Prostate gland (tissue), 2 donors: ENCODE measurements at regions not wholly inside any gene's neighbourhood (a gene's known extent, or its start where the extent isn't known, plus 50 kb on each side); places are given as distances from the start of the nearest gene placed in this dataset.

Source experiments
- POLR2AphosphoS5 ChIP-seq: sonication (generic); formaldehyde crosslinking; IDR thresholded peaks from one replicate; pipeline ENCODE4 v1.6.1; 2017; ENCODE audit warnings: antibody characterized with exemption
- TF ChIP-seq, protein P1 (sequence below), 4 experiments: fragments of 200-600 bp in 2 of 4; fragments of 450-650 bp in 2 of 4; sonication (generic) in 2 of 4; IDR thresholded peaks; 1 replicate in 3 of 4; 2 replicates in 1 of 4; pipeline ENCODE4 v1.5.1; 2016 to 2019; ENCODE audit warnings: antibody characterized with exemption in 4 of 4, mild to moderate bottlenecking in 2 of 4, moderate library complexity in 2 of 4

DNA sequence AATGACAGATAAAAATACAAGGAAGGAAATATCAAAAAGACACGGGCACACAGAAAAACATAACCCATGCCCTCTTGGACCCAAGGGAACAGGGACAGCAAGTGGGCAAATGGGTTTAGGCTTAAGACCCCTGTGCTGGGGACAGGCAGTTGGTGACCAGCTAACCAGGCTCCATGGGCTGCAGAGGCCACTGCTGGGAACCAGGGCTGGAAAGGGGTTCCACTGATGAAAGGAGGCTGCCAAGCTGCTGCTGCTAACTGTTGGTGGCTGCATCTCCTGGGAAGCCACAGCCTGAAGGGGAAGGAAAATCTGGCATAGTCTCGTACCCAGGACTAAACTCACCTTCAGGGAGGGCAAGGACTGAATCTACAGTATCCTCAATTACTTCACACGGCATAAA is 579.2 kb upstream of the MGMT start:
- TF ChIP-seq POLR2AphosphoS5, result no peak
- TF ChIP-seq, protein P1, sequence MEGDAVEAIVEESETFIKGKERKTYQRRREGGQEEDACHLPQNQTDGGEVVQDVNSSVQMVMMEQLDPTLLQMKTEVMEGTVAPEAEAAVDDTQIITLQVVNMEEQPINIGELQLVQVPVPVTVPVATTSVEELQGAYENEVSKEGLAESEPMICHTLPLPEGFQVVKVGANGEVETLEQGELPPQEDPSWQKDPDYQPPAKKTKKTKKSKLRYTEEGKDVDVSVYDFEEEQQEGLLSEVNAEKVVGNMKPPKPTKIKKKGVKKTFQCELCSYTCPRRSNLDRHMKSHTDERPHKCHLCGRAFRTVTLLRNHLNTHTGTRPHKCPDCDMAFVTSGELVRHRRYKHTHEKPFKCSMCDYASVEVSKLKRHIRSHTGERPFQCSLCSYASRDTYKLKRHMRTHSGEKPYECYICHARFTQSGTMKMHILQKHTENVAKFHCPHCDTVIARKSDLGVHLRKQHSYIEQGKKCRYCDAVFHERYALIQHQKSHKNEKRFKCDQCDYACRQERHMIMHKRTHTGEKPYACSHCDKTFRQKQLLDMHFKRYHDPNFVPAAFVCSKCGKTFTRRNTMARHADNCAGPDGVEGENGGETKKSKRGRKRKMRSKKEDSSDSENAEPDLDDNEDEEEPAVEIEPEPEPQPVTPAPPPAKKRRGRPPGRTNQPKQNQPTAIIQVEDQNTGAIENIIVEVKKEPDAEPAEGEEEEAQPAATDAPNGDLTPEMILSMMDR (IDR thresholded peaks at IDR 0.05), result no peak
